Lung (tissue), 11 donors: ENCODE measurements at regions not wholly inside any gene's neighbourhood (a gene's known extent, or its start where the extent isn't known, plus 50 kb on each side); places are given as distances from the start of the nearest gene placed in this dataset.

Experiments used
- ATAC-seq: fragments of 200-7000 bp; cut with Tn5 transposase; one replicate; pipeline ENCODE4 v1.9.1; 2020; ENCODE audit warnings: moderate number of reproducible peaks; ENCODE audit not compliant: insufficient read depth, low FRiP score
- DNase-seq, 3 donors: peaks; one replicate each; pipeline ENCODE4 v3.0.0-alpha.2; 2013 to 2017
- H3K27ac ChIP-seq, 2 donors: one replicate each; pipeline ENCODE4 v1.5.1; 2013; ENCODE audit warnings: mild to moderate bottlenecking in 2 of 2, moderate library complexity in 2 of 2, control low read depth in 1 of 2, inconsistent platforms in 1 of 2, low read depth in 1 of 2, low read length in 1 of 2
- H3K27me3 ChIP-seq, 3 donors: one replicate each; pipeline ENCODE4 v1.5.1; 2013; ENCODE audit warnings: low read length in 2 of 3; ENCODE audit not compliant: control insufficient read depth in 3 of 3, insufficient read depth in 3 of 3
- H3K36me3 ChIP-seq, 4 donors: one replicate each; pipeline ENCODE4 v1.5.1; 2013; ENCODE audit warnings: low read length in 4 of 4, mild to moderate bottlenecking in 1 of 4, moderate library complexity in 1 of 4; ENCODE audit not compliant: control insufficient read depth in 4 of 4, insufficient read depth in 4 of 4
- H3K4me1 ChIP-seq, 5 donors: one replicate each; pipeline ENCODE4 v1.5.1; 2013; ENCODE audit warnings: low read length in 5 of 5, mild to moderate bottlenecking in 2 of 5, moderate library complexity in 1 of 5; ENCODE audit not compliant: control insufficient read depth in 5 of 5, insufficient read depth in 5 of 5
- H3K4me3 ChIP-seq: one replicate; pipeline ENCODE4 v1.5.1; 2013; ENCODE audit warnings: mild to moderate bottlenecking, control low read depth, moderate library complexity
- H3K9ac ChIP-seq, 2 donors: one replicate each; pipeline ENCODE4 v1.5.1; 2013; ENCODE audit warnings: low read length in 2 of 2, control low read depth in 1 of 2; ENCODE audit not compliant: insufficient read depth in 1 of 2
- H3K9me3 ChIP-seq, 4 donors: one replicate each; pipeline ENCODE4 v1.5.1; 2013; ENCODE audit warnings: low read length in 3 of 4, mild to moderate bottlenecking in 1 of 4, moderate library complexity in 1 of 4; ENCODE audit not compliant: control insufficient read depth in 4 of 4, insufficient read depth in 3 of 4
- CTCF ChIP-seq: IDR thresholded peaks from 2 replicates; pipeline ENCODE4 v1.5.1; 2012; ENCODE audit warnings: mild to moderate bottlenecking; ENCODE audit errors: control extremely low read depth, extremely low read depth
- WGBS, 2 donors: extraction: QIAGEN DNeasy Blood & Tissue Kit; methylation state at CpG; one replicate each; pipeline ENCODE4 v1.1.7; 2013; 5-methylcytosine and 5-hydroxymethylcytosine counted together
- donor health status: control.
- donor health status: control.
- donor health status: Bipolar disorder and iron deficiency.
- donor health status: healthy.
- donor health status: DM: yes; HTN: yes; CAD: no.

GRCh38 chr13:73684286-73684685, 449.9 kb downstream of the KLF12 start:
- Histone ChIP-seq H3K9ac (no peak overlapping the region), H3K4me3 (no peak overlapping the region), H3K27me3 (no peaks in the 10 kb centered on the region), H3K36me3 (peaks cover 0 to 4% (median 0%) of the 10 kb centered on the region in 4 donors), H3K27ac (no peak overlapping the region), H3K9me3 (no peaks in the 10 kb centered on the region), H3K4me1 (no peaks in the 10 kb centered on the region)
- no peak for TF ChIP-seq CTCF
- DNase-seq (no peak), ATAC-seq (no peak)
- 89 to 91% methylated on average over 3 of the region's 3 CpGs for WGBS, 2 donors

GRCh38 chr13:73683746-73684145, 450.5 kb downstream of the KLF12 start:
- no peak for ATAC-seq
- Histone ChIP-seq H3K36me3 (peaks cover 0 to 4% (median 0%) of the 10 kb centered on the region in 4 donors), H3K27ac (no peak overlapping the region), H3K4me3 (no peak overlapping the region), H3K9ac (no peak overlapping the region), H3K9me3 (no peaks in the 10 kb centered on the region), H3K27me3 (no peaks in the 10 kb centered on the region), H3K4me1 (no peaks in the 10 kb centered on the region)
- no peak for DNase-seq
- no peak for TF ChIP-seq CTCF
- WGBS, 2 donors = 77 to 79% methylated on average over 3 of the region's 3 CpGs

- DNase-seq = no peak
- WGBS, 2 donors = 87 to 95% methylated on average over 2 of the region's 2 CpGs
- TF ChIP-seq CTCF = no peak
- Histone ChIP-seq H3K9ac (no peak overlapping the region), H3K4me3 (no peak overlapping the region), H3K27ac (no peak overlapping the region), H3K4me1 (no peaks in the 10 kb centered on the region), H3K27me3 (no peaks in the 10 kb centered on the region), H3K36me3 (peaks cover 0 to 4% (median 0%) of the 10 kb centered on the region in 4 donors), H3K9me3 (no peaks in the 10 kb centered on the region)
- no peak for ATAC-seq
Measured at GRCh38 chr13:73681779-73682178, 452.4 kb downstream of the KLF12 start.

- 77 to 88% methylated on average over 3 of the region's 3 CpGs for WGBS, 2 donors
- no peak for TF ChIP-seq CTCF
- no peak overlapping the region for H3K9ac ChIP-seq
- no peak for ATAC-seq
- no peaks in the 10 kb centered on the region for H3K9me3 ChIP-seq
- no peak overlapping the region for H3K4me3 ChIP-seq
- no peaks in the 10 kb centered on the region for H3K4me1 ChIP-seq
- peaks cover 0 to 4% (median 0%) of the 10 kb centered on the region in 4 donors for H3K36me3 ChIP-seq
- no peaks in the 10 kb centered on the region for H3K27me3 ChIP-seq
- H3K27ac ChIP-seq = no peak overlapping the region
- no peak for DNase-seq
Measured at GRCh38 chr13:73681015-73681414, 453.2 kb downstream of the KLF12 start.
